IPS-18a (cell line): ENCODE measurements at regions not wholly inside any gene's neighbourhood (a gene's known extent, or its start where the extent isn't known, plus 50 kb on each side); places are given as distances from the start of the nearest gene placed in this dataset.

Source experiments
- H3K27ac ChIP-seq: one replicate; pipeline ENCODE4 v1.5.1; 2013; ENCODE audit warnings: low read length
- H3K27me3 ChIP-seq: one replicate; pipeline ENCODE4 v1.6.1; 2013; ENCODE audit warnings: mild to moderate bottlenecking, low read length; ENCODE audit not compliant: control insufficient read depth, insufficient read depth
- H3K36me3 ChIP-seq: one replicate; pipeline ENCODE4 v1.6.1; 2013; ENCODE audit warnings: low read depth, low read length; ENCODE audit not compliant: control insufficient read depth
- H3K4me1 ChIP-seq: one replicate; pipeline ENCODE4 v1.6.1; 2013; ENCODE audit warnings: low read depth, low read length; ENCODE audit not compliant: control insufficient read depth
- H3K4me3 ChIP-seq: one replicate; pipeline ENCODE4 v1.5.1; 2013; ENCODE audit warnings: low read length
- H3K9ac ChIP-seq: one replicate; pipeline ENCODE4 v1.6.1; 2013; ENCODE audit warnings: mild to moderate bottlenecking, low read length, moderate library complexity
- H3K9me3 ChIP-seq: one replicate; pipeline ENCODE4 v1.6.1; 2013; ENCODE audit warnings: low read depth, low read length; ENCODE audit not compliant: control insufficient read depth

GRCh38 chr12:124485371-124485770 lies 82.0 kb downstream of the NCOR2 start:
- Histone ChIP-seq H3K4me1 (no peaks in the 10 kb centered on the region), H3K9ac (no peak overlapping the region), H3K36me3 (peaks cover 3% of the 10 kb centered on the region), H3K9me3 (no peaks in the 10 kb centered on the region), H3K4me3 (no peak overlapping the region), H3K27ac (no peak overlapping the region), H3K27me3 (no peaks in the 10 kb centered on the region)

- no peak overlapping the region for H3K9ac ChIP-seq
- H3K27ac ChIP-seq, result no peak overlapping the region
- H3K4me3 ChIP-seq, result no peak overlapping the region
- no peaks in the 10 kb centered on the region for H3K27me3 ChIP-seq
- peaks cover 3% of the 10 kb centered on the region for H3K36me3 ChIP-seq
- H3K9me3 ChIP-seq, result no peaks in the 10 kb centered on the region
- no peaks in the 10 kb centered on the region for H3K4me1 ChIP-seq
Measured at GRCh38 chr12:124484526-124484953, 82.9 kb downstream of the NCOR2 start.

- H3K4me3 ChIP-seq, result no peak overlapping the region
- H3K9ac ChIP-seq, result no peak overlapping the region
- H3K27me3 ChIP-seq, result no peaks in the 10 kb centered on the region
- H3K9me3 ChIP-seq, result no peaks in the 10 kb centered on the region
- no peaks in the 10 kb centered on the region for H3K4me1 ChIP-seq
- H3K27ac ChIP-seq, result no peak overlapping the region
- peaks cover 7% of the 10 kb centered on the region for H3K36me3 ChIP-seq
Measured at GRCh38 chr12:124484067-124484466, 83.3 kb downstream of the NCOR2 start.

GRCh38 chr12:124482901-124483799 lies 84.3 kb downstream of the NCOR2 start:
- Histone ChIP-seq H3K9ac (no peak overlapping the region), H3K4me3 (no peak overlapping the region), H3K27me3 (no peaks in the 10 kb centered on the region), H3K27ac (no peak overlapping the region), H3K4me1 (no peaks in the 10 kb centered on the region), H3K36me3 (peaks cover 8% of the 10 kb centered on the region), H3K9me3 (no peaks in the 10 kb centered on the region)

- no peaks in the 10 kb centered on the region for H3K27me3 ChIP-seq
- H3K27ac ChIP-seq, result no peak overlapping the region
- peaks cover 8% of the 10 kb centered on the region for H3K36me3 ChIP-seq
- no peak overlapping the region for H3K9ac ChIP-seq
- no peaks in the 10 kb centered on the region for H3K4me1 ChIP-seq
- H3K9me3 ChIP-seq, result no peaks in the 10 kb centered on the region
- no peak overlapping the region for H3K4me3 ChIP-seq
Measured at GRCh38 chr12:124482567-124482893, 84.9 kb downstream of the NCOR2 start.

GRCh38 chr12:124481772-124482566 lies 85.4 kb downstream of the NCOR2 start:
- Histone ChIP-seq H3K27ac (no peak overlapping the region), H3K27me3 (no peaks in the 10 kb centered on the region), H3K9ac (no peak overlapping the region), H3K36me3 (peaks cover 13% of the 10 kb centered on the region), H3K9me3 (no peaks in the 10 kb centered on the region), H3K4me1 (no peaks in the 10 kb centered on the region), H3K4me3 (no peak overlapping the region)

GRCh38 chr12:124481257-124481750 lies 86.1 kb downstream of the NCOR2 start:
- Histone ChIP-seq H3K27me3 (no peaks in the 10 kb centered on the region), H3K9me3 (no peaks in the 10 kb centered on the region), H3K36me3 (peaks cover 17% of the 10 kb centered on the region), H3K4me1 (no peaks in the 10 kb centered on the region), H3K9ac (no peak overlapping the region), H3K27ac (no peak overlapping the region), H3K4me3 (no peak overlapping the region)

GRCh38 chr12:124480469-124481256 lies 86.7 kb downstream of the NCOR2 start:
- no peak overlapping the region for H3K27ac ChIP-seq
- no peaks in the 10 kb centered on the region for H3K27me3 ChIP-seq
- no peaks in the 10 kb centered on the region for H3K4me1 ChIP-seq
- H3K36me3 ChIP-seq, result peaks cover 20% of the 10 kb centered on the region
- H3K9me3 ChIP-seq, result no peaks in the 10 kb centered on the region
- H3K9ac ChIP-seq, result no peak overlapping the region
- no peak overlapping the region for H3K4me3 ChIP-seq

- H3K4me3 ChIP-seq, result no peak overlapping the region
- H3K36me3 ChIP-seq, result peaks cover 20% of the 10 kb centered on the region
- H3K4me1 ChIP-seq, result no peaks in the 10 kb centered on the region
- no peaks in the 10 kb centered on the region for H3K27me3 ChIP-seq
- no peak overlapping the region for H3K27ac ChIP-seq
- no peak overlapping the region for H3K9ac ChIP-seq
- no peaks in the 10 kb centered on the region for H3K9me3 ChIP-seq
Measured at GRCh38 chr12:124479680-124480468, 87.5 kb downstream of the NCOR2 start.

GRCh38 chr12:124478985-124479645 lies 88.3 kb downstream of the NCOR2 start:
- Histone ChIP-seq H3K27me3 (no peaks in the 10 kb centered on the region), H3K9me3 (no peaks in the 10 kb centered on the region), H3K27ac (no peak overlapping the region), H3K9ac (no peak overlapping the region), H3K4me3 (no peak overlapping the region), H3K36me3 (peaks cover 24% of the 10 kb centered on the region), H3K4me1 (no peaks in the 10 kb centered on the region)
